K562 (cell line): ENCODE measurements at regions not wholly inside any gene's neighbourhood (a gene's known extent, or its start where the extent isn't known, plus 50 kb on each side); places are given as distances from the start of the nearest gene placed in this dataset.
A peak's percentile ranks its signal among the peaks of the same experiment; 100 is the strongest.

Experiments used
- ATAC-seq: fragments of 200-7000 bp; cut with Tn5 transposase; 3 replicates; pipeline ENCODE4 v1.9.1; 2020; ENCODE audit warnings: moderate library complexity
- BruUV-seq: library from RNA; stranded (reverse); fragments of 400-500 nt; replicated peaks from 2 replicates; lab custom pipeline; 2021; lab: Mats Ljungman, UMichigan
- CTCF ChIA-PET: fragments of 300-600 bp; formaldehyde crosslinking; extraction: SDS; loops from one replicate; lab custom pipeline; 2021; ENCODE audit warnings: low intra/inter-chr PET ratio; lab: Yijun Ruan, JAX
- POLR2A ChIA-PET: fragments of 300-600, 350-650 bp; sonication (Branson Sonifier 250); formaldehyde crosslinking; extraction: SDS; loops from one replicate; lab custom pipeline; 2021; ENCODE audit warnings: antibody characterized with exemption, inconsistent platforms; lab: Yijun Ruan, JAX
- DNase-seq, 4 experiments: peaks; one replicate each; pipeline versions ENCODE4 v3.0.0 to v3.0.0-alpha.2; 2011 to 2018; ENCODE audit warnings: low spot score in 3 of 4, mixed read lengths in 3 of 4; ENCODE audit errors: extremely low read depth in 1 of 4
- FAIRE-seq: peaks from 2 replicates; lab custom pipeline; 2011; peaks lifted over from hg19 to GRCh38; lab: Jason Lieb, UNC
- H2AFZ ChIP-seq: 2 replicates; pipeline ENCODE4 v1.6.0; 2011; ENCODE audit warnings: low read depth, low read length, control low read depth, inconsistent platforms
- H3K27ac ChIP-seq: fragments of 200-600 bp; 3 replicates; pipeline ENCODE4 v1.8.0; 2011; ENCODE audit warnings: low read depth, mild to moderate bottlenecking, control low read depth, inconsistent platforms, low read length, moderate library complexity, mixed read lengths; ENCODE audit errors: extremely low read depth
- H3K27me3 ChIP-seq, 2 experiments: fragments of 300-600 bp in 1 of 2; 2 replicates in 1 of 2; 3 replicates in 1 of 2; pipeline versions ENCODE4 v1.6.0 to v1.8.0; 2011; ENCODE audit warnings: inconsistent platforms in 2 of 2, low read length in 2 of 2, mild to moderate bottlenecking in 1 of 2, mixed read lengths in 1 of 2, moderate library complexity in 1 of 2; ENCODE audit not compliant: control insufficient read depth in 2 of 2, insufficient read depth in 2 of 2
- H3K36me3 ChIP-seq: fragments of 300-600 bp; 3 replicates; pipeline ENCODE4 v1.8.0; 2011; ENCODE audit warnings: mild to moderate bottlenecking, low read length, inconsistent platforms; ENCODE audit not compliant: control insufficient read depth, insufficient read depth
- H3K4me1 ChIP-seq, 2 experiments: fragments of 200-600 bp in 1 of 2; replicated peaks in 1 of 2; 2 replicates in 1 of 2; 3 replicates in 1 of 2; pipeline versions ENCODE4 v1.5.1 to v1.8.0; 2011; ENCODE audit warnings: inconsistent platforms in 2 of 2, low read length in 2 of 2, mild to moderate bottlenecking in 1 of 2, mixed read lengths in 1 of 2, moderate library complexity in 1 of 2; ENCODE audit not compliant: control insufficient read depth in 2 of 2, insufficient read depth in 2 of 2
- H3K4me2 ChIP-seq: 2 replicates; pipeline ENCODE4 v1.6.1; 2011; ENCODE audit warnings: low read length, control low read depth, inconsistent platforms, mixed read lengths; ENCODE audit not compliant: insufficient read depth
- H3K4me3 ChIP-seq: fragments of 200-600 bp; sonication (generic), shearing (Covaris generic); 2 replicates; pipeline ENCODE4 v1.5.1; 2016; ENCODE audit warnings: control low read depth, inconsistent platforms
- H3K79me2 ChIP-seq: fragments of 200-600 bp; 3 replicates; pipeline ENCODE4 v1.8.0; 2011; ENCODE audit warnings: low read length, inconsistent platforms; ENCODE audit not compliant: control insufficient read depth, insufficient read depth
- H3K9ac ChIP-seq, 2 experiments: 2 replicates each; pipeline versions ENCODE4 v1.6.0 to v1.6.1; 2011; ENCODE audit warnings: low read depth in 2 of 2, low read length in 2 of 2, control low read depth in 1 of 2, inconsistent platforms in 1 of 2, mild to moderate bottlenecking in 1 of 2, mixed read lengths in 1 of 2; ENCODE audit not compliant: insufficient read depth in 1 of 2
- H3K9me1 ChIP-seq: one replicate; pipeline ENCODE4 v1.6.0; 2011; ENCODE audit warnings: inconsistent platforms, mild to moderate bottlenecking, low read length, moderate library complexity; ENCODE audit not compliant: control insufficient read depth, insufficient read depth
- H3K9me3 ChIP-seq: replicated peaks from 2 replicates; pipeline ENCODE4 v1.5.1; 2011; ENCODE audit warnings: low read depth, low read length, inconsistent platforms; ENCODE audit not compliant: control insufficient read depth, insufficient read depth
- H4K20me1 ChIP-seq: replicated peaks from 2 replicates; pipeline ENCODE4 v1.6.1; 2011; ENCODE audit warnings: low read length, inconsistent platforms, mixed read lengths; ENCODE audit not compliant: control insufficient read depth, insufficient read depth
- ARID4B ChIP-seq: sonication (generic); formaldehyde crosslinking; IDR thresholded peaks from 2 replicates; pipeline ENCODE4 v1.8.0; 2022; ENCODE audit warnings: mild to moderate bottlenecking, missing genetic modification reagents
- CBX8 ChIP-seq: fragments of 200-600 bp; sonication (generic); IDR thresholded peaks from 2 replicates; pipeline ENCODE4 v1.6.1; 2012; ENCODE audit warnings: borderline replicate concordance, mixed run types, low read depth, mild to moderate bottlenecking, moderate library complexity, mixed read lengths, low read length, control low read depth, inconsistent platforms; ENCODE audit not compliant: poor library complexity, severe bottlenecking; ENCODE audit errors: extremely low read depth
- GATA2 ChIP-seq: sonication (generic); formaldehyde crosslinking; IDR thresholded peaks from 2 replicates; pipeline ENCODE4 v1.4.0; 2020; ENCODE audit warnings: mild to moderate bottlenecking, missing genetic modification reagents
- LEF1 ChIP-seq: fragments of 450-650 bp; IDR thresholded peaks from 2 replicates; pipeline ENCODE4 v1.6.1; 2016; ENCODE audit warnings: mild to moderate bottlenecking
- SOX6 ChIP-seq: fragments of 450-650 bp; IDR thresholded peaks from 2 replicates; pipeline ENCODE4 v1.6.1; 2014; ENCODE audit warnings: mild to moderate bottlenecking
- ZNF121 ChIP-seq: sonication (generic); formaldehyde crosslinking; conservative IDR thresholded peaks from 2 replicates; pipeline ENCODE4 v1.8.0; 2022; ENCODE audit warnings: missing genetic modification reagents
- ZNF551 ChIP-seq: fragments of 250-450 bp; sonication (Bioruptor Pico); IDR thresholded peaks from 2 replicates; pipeline ENCODE4 v1.5.0; 2021; ENCODE audit warnings: mild to moderate bottlenecking, moderate library complexity
- ZNF655 ChIP-seq: fragments of 250-450 bp; sonication (Bioruptor Pico); IDR thresholded peaks from 2 replicates; pipeline ENCODE4 v1.5.0; 2021
- ZNF785 ChIP-seq: fragments of 250-450 bp; sonication (Bioruptor Pico); IDR thresholded peaks from 2 replicates; pipeline ENCODE4 v1.4.0; 2020; ENCODE audit warnings: mild to moderate bottlenecking
- WGBS: fragments of 100-300 bp; shearing (Covaris generic); methylation state at CpG from one replicate; pipeline ENCODE4 v1.1.6; 2016; ENCODE audit warnings: low coverage, mixed read lengths; ENCODE audit not compliant: insufficient coverage; ENCODE audit errors: missing lambda C conversion rate; 5-methylcytosine and 5-hydroxymethylcytosine counted together
- in situ Hi-C: fragments of 300-500 bp; cut with MboI; formaldehyde crosslinking; loops from 4 replicates; pipeline ENCODE4 v1.15.0; 2018; ENCODE audit warnings: inconsistent platforms, mixed read lengths
- intact Hi-C: fragments of 100-400 bp; cut with micrococcal nuclease; formaldehyde crosslinking; loops from 2 replicates; pipeline ENCODE4 v1.14.2; 2022

- Histone ChIP-seq H3K4me2 (no peak overlapping the region), H3K4me1 (no peaks in the 10 kb centered on the region), H3K9me1 (no peaks in the 10 kb centered on the region), H3K36me3 (no peaks in the 10 kb centered on the region), H3K79me2 (no peaks in the 10 kb centered on the region), H3K9ac (no peak overlapping the region), H2AFZ (no peak overlapping the region), H3K27me3 (peaks cover 2 to 12% of the 10 kb centered on the region in 2 experiments; a peak in 4 of 5 replicates), H3K9me3 (0 out of 2 replicates have a peak, but pooled peaks cover 2% of the 10 kb centered on the region), H3K4me3 (no peak overlapping the region), H3K27ac (no peak overlapping the region), H4K20me1 (no peaks in the 10 kb centered on the region)
- ATAC-seq (no peak), DNase-seq (no peak), FAIRE-seq (no peak)
- ChIA-PET POLR2A (no interaction called here), CTCF (no interaction called here)
- intact Hi-C loops, result no loop called here
- 7% methylated on average over 18 of the region's 20 CpGs for WGBS
- in situ Hi-C loops, result no loop called here
- no peak for TF ChIP-seq ZNF655
- no peak for TF ChIP-seq SOX6
- peak; percentile 79 for TF ChIP-seq ZNF121 (CRISPR knock-in tag)
- no peak for TF ChIP-seq GATA2
- TF ChIP-seq ZNF551 (CRISPR knock-in tag), result no peak
- no TSS peak for BruUV-seq
Observed at GRCh38 chrX:458631-459061, 71.9 kb upstream of the PPP2R3B start.

GRCh38 chrX:459611-460010 is 72.9 kb upstream of the PPP2R3B start:
- POLR2A ChIA-PET, result no interaction called here
- FAIRE-seq, result no peak

More at GRCh38 chrX:459611-460010, 72.9 kb upstream of the PPP2R3B start:
- ATAC-seq (no peak), DNase-seq (no peak)
- TF ChIP-seq CBX8, result no peak
- no peak for TF ChIP-seq ARID4B (CRISPR knock-in tag)
- no peak for TF ChIP-seq ZNF785
- TF ChIP-seq LEF1, result no peak
- TF ChIP-seq, all 486 proteins: peak for 0
- Histone ChIP-seq H3K27ac (no peak overlapping the region), H4K20me1 (no peaks in the 10 kb centered on the region), H3K9me1 (no peaks in the 10 kb centered on the region), H3K4me3 (no peak overlapping the region), H3K27me3 (peaks cover 2 to 12% of the 10 kb centered on the region in 2 experiments; a peak in 4 of 5 replicates), H3K79me2 (no peaks in the 10 kb centered on the region), H3K4me1 (no peaks in the 10 kb centered on the region), H2AFZ (no peak overlapping the region), H3K36me3 (no peaks in the 10 kb centered on the region), H3K9me3 (0 out of 2 replicates have a peak, but pooled peaks cover 1% of the 10 kb centered on the region), H3K4me2 (no peak overlapping the region), H3K9ac (no peak overlapping the region)
- CTCF ChIA-PET, result no interaction called here
- in situ Hi-C loops, result no loop called here
- intact Hi-C loops, result no loop called here
- WGBS, result 3% methylated on average over 20 of the region's 20 CpGs
- BruUV-seq, result no TSS peak
